WTC11 (cell line): ENCODE measurements at regions not wholly inside any gene's neighbourhood (a gene's known extent, or its start where the extent isn't known, plus 50 kb on each side); places are given as distances from the start of the nearest gene placed in this dataset.

Experiments used
- ATAC-seq: fragments of 200-7000 bp; cut with Tn5 transposase; 2 replicates; pipeline ENCODE4 v1.10.0; 2021; ENCODE audit warnings: mild to moderate bottlenecking, moderate library complexity
- CTCF ChIA-PET: fragments of 300-600 bp; sonication (Branson Sonifier 250); formaldehyde crosslinking; loops from one replicate; lab custom pipeline; 2021; ENCODE audit warnings: antibody characterized with exemption; lab: Charles Lee
- POLR2A ChIA-PET: fragments of 350-600 bp; sonication (Branson Sonifier 250); formaldehyde crosslinking; loops from one replicate; lab custom pipeline; 2021; ENCODE audit warnings: antibody characterized with exemption; lab: Charles Lee
- DNase-seq: peaks from one replicate; pipeline ENCODE4 v3.0.0; 2021; ENCODE audit warnings: low spot score
- H3K27ac Mint-ChIP-seq: 2 replicates; pipeline ENCODE4 v1.8.0; 2021; ENCODE audit warnings: mixed read lengths
- H3K27me3 Mint-ChIP-seq: 2 replicates; pipeline ENCODE4 v1.8.0; 2021; ENCODE audit warnings: low read depth, mild to moderate bottlenecking, moderate library complexity, mixed read lengths
- H3K36me3 Mint-ChIP-seq: 2 replicates; pipeline ENCODE4 v1.8.0; 2021; ENCODE audit warnings: mixed read lengths
- H3K4me1 Mint-ChIP-seq: 2 replicates; pipeline ENCODE4 v1.8.0; 2022; ENCODE audit warnings: mixed read lengths
- H3K4me3 Mint-ChIP-seq: 2 replicates; pipeline ENCODE4 v1.8.0; 2021; ENCODE audit warnings: mild to moderate bottlenecking, moderate library complexity, mixed read lengths
- H3K9me3 Mint-ChIP-seq: 2 replicates; pipeline ENCODE4 v1.8.0; 2021; ENCODE audit warnings: mixed read lengths
- CBFB ChIP-seq: sonication (generic); formaldehyde crosslinking; IDR thresholded peaks from 2 replicates; pipeline ENCODE4 v1.8.1; 2022; ENCODE audit warnings: mild to moderate bottlenecking, low read depth, missing genetic modification reagents
- CDX4 ChIP-seq: fragments of 250-450 bp; sonication (Bioruptor Pico); IDR thresholded peaks from 2 replicates; pipeline ENCODE4 v1.9.0; 2021; ENCODE audit warnings: moderate library complexity, mild to moderate bottlenecking, inconsistent platforms, borderline replicate concordance
- CREM ChIP-seq: sonication (generic); formaldehyde crosslinking; IDR thresholded peaks from 2 replicates; pipeline ENCODE4 v1.8.1; 2022; ENCODE audit warnings: mild to moderate bottlenecking, missing genetic modification reagents, moderate library complexity
- ESRRA ChIP-seq: sonication (generic); formaldehyde crosslinking; IDR thresholded peaks from 2 replicates; pipeline ENCODE4 v1.8.1; 2022; ENCODE audit warnings: mild to moderate bottlenecking, missing genetic modification reagents, borderline replicate concordance
- FOXP1 ChIP-seq: sonication (generic); formaldehyde crosslinking; IDR thresholded peaks from 2 replicates; pipeline ENCODE4 v1.8.0; 2022; ENCODE audit warnings: missing genetic modification reagents, mild to moderate bottlenecking, moderate library complexity, borderline replicate concordance
- GTF2I ChIP-seq: fragments of 250-450 bp; sonication (Bioruptor Pico); conservative IDR thresholded peaks from 2 replicates; pipeline ENCODE4 v1.4.0; 2021; ENCODE audit warnings: mild to moderate bottlenecking
- JUN ChIP-seq: sonication (generic); formaldehyde crosslinking; IDR thresholded peaks from 2 replicates; pipeline ENCODE4 v1.8.0; 2023; ENCODE audit warnings: mild to moderate bottlenecking, missing genetic modification reagents
- KAT7 ChIP-seq: sonication (generic); formaldehyde crosslinking; IDR thresholded peaks from 2 replicates; pipeline ENCODE4 v1.8.1; 2023; ENCODE audit warnings: missing genetic modification reagents, mild to moderate bottlenecking, borderline replicate concordance
- NFE2L1 ChIP-seq: sonication (generic); formaldehyde crosslinking; IDR thresholded peaks from 2 replicates; pipeline ENCODE4 v1.8.1; 2023; ENCODE audit warnings: missing genetic modification reagents
- NR3C1 ChIP-seq: sonication (generic); formaldehyde crosslinking; conservative IDR thresholded peaks from 2 replicates; pipeline ENCODE4 v1.8.1; 2023; ENCODE audit warnings: low read depth, mild to moderate bottlenecking, missing genetic modification reagents
- RORB ChIP-seq: fragments of 250-450 bp; sonication (Bioruptor Pico); IDR thresholded peaks from 2 replicates; pipeline ENCODE4 v1.9.0; 2021; ENCODE audit warnings: mild to moderate bottlenecking
- TCF7 ChIP-seq: sonication (generic); formaldehyde crosslinking; IDR thresholded peaks from 2 replicates; pipeline ENCODE4 v1.8.0; 2022; ENCODE audit warnings: mild to moderate bottlenecking, low read depth, missing genetic modification reagents, moderate library complexity
- ZNF121 ChIP-seq: sonication (generic); formaldehyde crosslinking; IDR thresholded peaks from 2 replicates; pipeline ENCODE4 v1.8.0; 2023; ENCODE audit warnings: missing genetic modification reagents
- ZNF138 ChIP-seq: sonication (generic); formaldehyde crosslinking; conservative IDR thresholded peaks from 2 replicates; pipeline ENCODE4 v1.8.1; 2022; ENCODE audit warnings: mild to moderate bottlenecking, moderate library complexity, missing genetic modification reagents
- ZNF423 ChIP-seq: fragments of 250-450 bp; sonication (Bioruptor Pico); IDR thresholded peaks from 2 replicates; pipeline ENCODE4 v2.1.2; 2022; ENCODE audit warnings: mild to moderate bottlenecking, moderate library complexity
- TF ChIP-seq, protein P1 (sequence below): sonication (generic); formaldehyde crosslinking; IDR thresholded peaks from 2 replicates; pipeline ENCODE4 v1.8.1; 2022; ENCODE audit warnings: mild to moderate bottlenecking, moderate library complexity, missing genetic modification reagents
- TF ChIP-seq, protein P2 (sequence below): sonication (generic); formaldehyde crosslinking; IDR thresholded peaks from 2 replicates; pipeline ENCODE4 v1.8.0; 2023; ENCODE audit warnings: missing genetic modification reagents
- TF ChIP-seq, protein P3 (sequence below): sonication (generic); formaldehyde crosslinking; IDR thresholded peaks from 2 replicates; pipeline ENCODE4 v1.8.1; 2023; ENCODE audit warnings: mild to moderate bottlenecking, missing genetic modification reagents
- TF ChIP-seq, protein P4 (sequence below): sonication (generic); formaldehyde crosslinking; IDR thresholded peaks from 2 replicates; pipeline ENCODE4 v1.8.1; 2023; ENCODE audit warnings: mild to moderate bottlenecking, missing genetic modification reagents, borderline replicate concordance
- TF ChIP-seq, protein P5 (sequence below): sonication (generic); formaldehyde crosslinking; IDR thresholded peaks from 2 replicates; pipeline ENCODE4 v1.8.1; 2023; ENCODE audit warnings: mild to moderate bottlenecking, missing genetic modification reagents, moderate library complexity
- TF ChIP-seq, protein P6 (sequence below): fragments of 200-600 bp; IDR thresholded peaks from 2 replicates; pipeline ENCODE4 v1.8.0; 2022; ENCODE audit warnings: antibody characterized with exemption
- TF ChIP-seq, protein P7 (sequence below): sonication (generic); formaldehyde crosslinking; IDR thresholded peaks from 2 replicates; pipeline ENCODE4 v1.8.1; 2023; ENCODE audit warnings: mild to moderate bottlenecking, moderate library complexity, missing genetic modification reagents

DNA sequence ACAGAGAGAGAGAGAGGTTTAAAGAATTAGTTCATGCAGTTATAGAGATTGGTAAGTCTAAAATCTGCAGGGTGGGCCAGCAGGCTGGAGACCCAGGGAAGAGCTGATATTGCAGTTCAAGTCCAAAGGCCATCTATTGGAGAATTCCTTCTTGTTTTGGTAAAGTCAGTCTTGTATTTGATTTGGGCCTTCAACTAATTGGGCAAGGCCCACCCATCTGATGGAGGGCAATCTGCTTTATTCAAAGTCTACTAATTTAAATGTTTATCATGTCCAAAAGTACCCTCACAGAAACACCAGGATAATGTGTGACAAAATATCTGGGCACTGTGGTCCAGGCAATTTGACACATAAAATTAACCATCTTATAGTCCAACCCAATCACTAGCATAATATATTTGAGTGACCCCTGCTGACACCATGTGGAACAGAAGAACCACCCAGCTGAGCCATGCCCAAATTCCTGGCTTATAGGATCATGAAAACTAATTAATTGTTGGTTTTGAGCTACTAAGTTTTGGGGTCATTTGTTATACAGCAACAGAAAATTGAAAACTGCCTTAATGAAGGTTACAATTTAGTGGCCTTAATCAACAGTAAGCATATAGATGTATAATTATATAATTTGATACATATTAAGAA lies 109.1 kb upstream of the PLXNC1 start:
- Mint-ChIP-seq H3K4me1 (peaks cover 16% of the 10 kb centered on the region), H3K9me3 (peaks cover 38% of the 10 kb centered on the region), H3K4me3 (no peak overlapping the region), H3K36me3 (peaks cover 23% of the 10 kb centered on the region)
- ATAC-seq (no peak), DNase-seq (no peak)
- POLR2A ChIA-PET: no interaction called here
- CTCF ChIA-PET: no interaction called here
- TF ChIP-seq, protein P1, sequence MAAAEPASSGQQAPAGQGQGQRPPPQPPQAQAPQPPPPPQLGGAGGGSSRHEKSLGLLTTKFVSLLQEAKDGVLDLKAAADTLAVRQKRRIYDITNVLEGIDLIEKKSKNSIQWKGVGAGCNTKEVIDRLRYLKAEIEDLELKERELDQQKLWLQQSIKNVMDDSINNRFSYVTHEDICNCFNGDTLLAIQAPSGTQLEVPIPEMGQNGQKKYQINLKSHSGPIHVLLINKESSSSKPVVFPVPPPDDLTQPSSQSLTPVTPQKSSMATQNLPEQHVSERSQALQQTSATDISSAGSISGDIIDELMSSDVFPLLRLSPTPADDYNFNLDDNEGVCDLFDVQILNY (CRISPR knock-in tag): no peak
- TF ChIP-seq, protein P2, sequence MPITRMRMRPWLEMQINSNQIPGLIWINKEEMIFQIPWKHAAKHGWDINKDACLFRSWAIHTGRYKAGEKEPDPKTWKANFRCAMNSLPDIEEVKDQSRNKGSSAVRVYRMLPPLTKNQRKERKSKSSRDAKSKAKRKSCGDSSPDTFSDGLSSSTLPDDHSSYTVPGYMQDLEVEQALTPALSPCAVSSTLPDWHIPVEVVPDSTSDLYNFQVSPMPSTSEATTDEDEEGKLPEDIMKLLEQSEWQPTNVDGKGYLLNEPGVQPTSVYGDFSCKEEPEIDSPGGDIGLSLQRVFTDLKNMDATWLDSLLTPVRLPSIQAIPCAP: no peak
- TF ChIP-seq, protein P3, sequence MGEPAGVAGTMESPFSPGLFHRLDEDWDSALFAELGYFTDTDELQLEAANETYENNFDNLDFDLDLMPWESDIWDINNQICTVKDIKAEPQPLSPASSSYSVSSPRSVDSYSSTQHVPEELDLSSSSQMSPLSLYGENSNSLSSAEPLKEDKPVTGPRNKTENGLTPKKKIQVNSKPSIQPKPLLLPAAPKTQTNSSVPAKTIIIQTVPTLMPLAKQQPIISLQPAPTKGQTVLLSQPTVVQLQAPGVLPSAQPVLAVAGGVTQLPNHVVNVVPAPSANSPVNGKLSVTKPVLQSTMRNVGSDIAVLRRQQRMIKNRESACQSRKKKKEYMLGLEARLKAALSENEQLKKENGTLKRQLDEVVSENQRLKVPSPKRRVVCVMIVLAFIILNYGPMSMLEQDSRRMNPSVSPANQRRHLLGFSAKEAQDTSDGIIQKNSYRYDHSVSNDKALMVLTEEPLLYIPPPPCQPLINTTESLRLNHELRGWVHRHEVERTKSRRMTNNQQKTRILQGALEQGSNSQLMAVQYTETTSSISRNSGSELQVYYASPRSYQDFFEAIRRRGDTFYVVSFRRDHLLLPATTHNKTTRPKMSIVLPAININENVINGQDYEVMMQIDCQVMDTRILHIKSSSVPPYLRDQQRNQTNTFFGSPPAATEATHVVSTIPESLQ (CRISPR knock-in tag): no peak
- no peak for TF ChIP-seq ESRRA (CRISPR knock-in tag)
- TF ChIP-seq JUN (CRISPR knock-in tag): no peak
- no peak for TF ChIP-seq RORB (CRISPR knock-in tag)
- TF ChIP-seq CBFB (CRISPR knock-in tag): no peak
- TF ChIP-seq NR3C1 (CRISPR knock-in tag): no peak
- TF ChIP-seq TCF7 (CRISPR knock-in tag): no peak
- TF ChIP-seq ZNF423 (CRISPR knock-in tag): no peak
- TF ChIP-seq GTF2I (CRISPR knock-in tag): no peak
- TF ChIP-seq, all 79 proteins: peak for 0
- Mint-ChIP-seq H3K27ac (no peak overlapping the region), H3K27me3 (no peaks in the 10 kb centered on the region; the same call in 1 of the 2 replicates)

- ChIA-PET POLR2A (no interaction called here), CTCF (no interaction called here)
- ATAC-seq (no peak), DNase-seq (no peak)
- Mint-ChIP-seq H3K36me3 (peaks cover 17% of the 10 kb centered on the region), H3K27me3 (no peaks in the 10 kb centered on the region; the same call in 1 of the 2 replicates), H3K27ac (no peak overlapping the region), H3K9me3 (peaks cover 32% of the 10 kb centered on the region), H3K4me1 (peaks cover 16% of the 10 kb centered on the region), H3K4me3 (no peak overlapping the region)
- TF ChIP-seq, protein P4, sequence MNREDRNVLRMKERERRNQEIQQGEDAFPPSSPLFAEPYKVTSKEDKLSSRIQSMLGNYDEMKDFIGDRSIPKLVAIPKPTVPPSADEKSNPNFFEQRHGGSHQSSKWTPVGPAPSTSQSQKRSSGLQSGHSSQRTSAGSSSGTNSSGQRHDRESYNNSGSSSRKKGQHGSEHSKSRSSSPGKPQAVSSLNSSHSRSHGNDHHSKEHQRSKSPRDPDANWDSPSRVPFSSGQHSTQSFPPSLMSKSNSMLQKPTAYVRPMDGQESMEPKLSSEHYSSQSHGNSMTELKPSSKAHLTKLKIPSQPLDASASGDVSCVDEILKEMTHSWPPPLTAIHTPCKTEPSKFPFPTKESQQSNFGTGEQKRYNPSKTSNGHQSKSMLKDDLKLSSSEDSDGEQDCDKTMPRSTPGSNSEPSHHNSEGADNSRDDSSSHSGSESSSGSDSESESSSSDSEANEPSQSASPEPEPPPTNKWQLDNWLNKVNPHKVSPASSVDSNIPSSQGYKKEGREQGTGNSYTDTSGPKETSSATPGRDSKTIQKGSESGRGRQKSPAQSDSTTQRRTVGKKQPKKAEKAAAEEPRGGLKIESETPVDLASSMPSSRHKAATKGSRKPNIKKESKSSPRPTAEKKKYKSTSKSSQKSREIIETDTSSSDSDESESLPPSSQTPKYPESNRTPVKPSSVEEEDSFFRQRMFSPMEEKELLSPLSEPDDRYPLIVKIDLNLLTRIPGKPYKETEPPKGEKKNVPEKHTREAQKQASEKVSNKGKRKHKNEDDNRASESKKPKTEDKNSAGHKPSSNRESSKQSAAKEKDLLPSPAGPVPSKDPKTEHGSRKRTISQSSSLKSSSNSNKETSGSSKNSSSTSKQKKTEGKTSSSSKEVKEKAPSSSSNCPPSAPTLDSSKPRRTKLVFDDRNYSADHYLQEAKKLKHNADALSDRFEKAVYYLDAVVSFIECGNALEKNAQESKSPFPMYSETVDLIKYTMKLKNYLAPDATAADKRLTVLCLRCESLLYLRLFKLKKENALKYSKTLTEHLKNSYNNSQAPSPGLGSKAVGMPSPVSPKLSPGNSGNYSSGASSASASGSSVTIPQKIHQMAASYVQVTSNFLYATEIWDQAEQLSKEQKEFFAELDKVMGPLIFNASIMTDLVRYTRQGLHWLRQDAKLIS (CRISPR knock-in tag): no peak
- TF ChIP-seq, protein P5, sequence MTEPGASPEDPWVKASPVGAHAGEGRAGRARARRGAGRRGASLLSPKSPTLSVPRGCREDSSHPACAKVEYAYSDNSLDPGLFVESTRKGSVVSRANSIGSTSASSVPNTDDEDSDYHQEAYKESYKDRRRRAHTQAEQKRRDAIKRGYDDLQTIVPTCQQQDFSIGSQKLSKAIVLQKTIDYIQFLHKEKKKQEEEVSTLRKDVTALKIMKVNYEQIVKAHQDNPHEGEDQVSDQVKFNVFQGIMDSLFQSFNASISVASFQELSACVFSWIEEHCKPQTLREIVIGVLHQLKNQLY (CRISPR knock-in tag): no peak
- no peak for TF ChIP-seq KAT7 (CRISPR knock-in tag)
- TF ChIP-seq ZNF138 (CRISPR knock-in tag): no peak
- TF ChIP-seq CREM: no peak
- TF ChIP-seq, protein P6, sequence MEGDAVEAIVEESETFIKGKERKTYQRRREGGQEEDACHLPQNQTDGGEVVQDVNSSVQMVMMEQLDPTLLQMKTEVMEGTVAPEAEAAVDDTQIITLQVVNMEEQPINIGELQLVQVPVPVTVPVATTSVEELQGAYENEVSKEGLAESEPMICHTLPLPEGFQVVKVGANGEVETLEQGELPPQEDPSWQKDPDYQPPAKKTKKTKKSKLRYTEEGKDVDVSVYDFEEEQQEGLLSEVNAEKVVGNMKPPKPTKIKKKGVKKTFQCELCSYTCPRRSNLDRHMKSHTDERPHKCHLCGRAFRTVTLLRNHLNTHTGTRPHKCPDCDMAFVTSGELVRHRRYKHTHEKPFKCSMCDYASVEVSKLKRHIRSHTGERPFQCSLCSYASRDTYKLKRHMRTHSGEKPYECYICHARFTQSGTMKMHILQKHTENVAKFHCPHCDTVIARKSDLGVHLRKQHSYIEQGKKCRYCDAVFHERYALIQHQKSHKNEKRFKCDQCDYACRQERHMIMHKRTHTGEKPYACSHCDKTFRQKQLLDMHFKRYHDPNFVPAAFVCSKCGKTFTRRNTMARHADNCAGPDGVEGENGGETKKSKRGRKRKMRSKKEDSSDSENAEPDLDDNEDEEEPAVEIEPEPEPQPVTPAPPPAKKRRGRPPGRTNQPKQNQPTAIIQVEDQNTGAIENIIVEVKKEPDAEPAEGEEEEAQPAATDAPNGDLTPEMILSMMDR: no peak
- TF ChIP-seq RORB (CRISPR knock-in tag): no peak
- TF ChIP-seq FOXP1: no peak
- TF ChIP-seq, protein P7, sequence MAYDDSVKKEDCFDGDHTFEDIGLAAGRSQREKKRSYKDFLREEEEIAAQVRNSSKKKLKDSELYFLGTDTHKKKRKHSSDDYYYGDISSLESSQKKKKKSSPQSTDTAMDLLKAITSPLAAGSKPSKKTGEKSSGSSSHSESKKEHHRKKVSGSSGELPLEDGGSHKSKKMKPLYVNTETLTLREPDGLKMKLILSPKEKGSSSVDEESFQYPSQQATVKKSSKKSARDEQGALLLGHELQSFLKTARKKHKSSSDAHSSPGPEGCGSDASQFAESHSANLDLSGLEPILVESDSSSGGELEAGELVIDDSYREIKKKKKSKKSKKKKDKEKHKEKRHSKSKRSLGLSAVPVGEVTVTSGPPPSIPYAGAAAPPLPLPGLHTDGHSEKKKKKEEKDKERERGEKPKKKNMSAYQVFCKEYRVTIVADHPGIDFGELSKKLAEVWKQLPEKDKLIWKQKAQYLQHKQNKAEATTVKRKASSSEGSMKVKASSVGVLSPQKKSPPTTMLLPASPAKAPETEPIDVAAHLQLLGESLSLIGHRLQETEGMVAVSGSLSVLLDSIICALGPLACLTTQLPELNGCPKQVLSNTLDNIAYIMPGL (CRISPR knock-in tag): no peak
- TF ChIP-seq NFE2L1 (CRISPR knock-in tag): no peak
- no peak for TF ChIP-seq CDX4 (CRISPR knock-in tag)
- TF ChIP-seq ZNF121: no peak
Measured at GRCh38 chr12:94039914-94040313, 108.5 kb upstream of the PLXNC1 start.
